DND-41 (cell line): ENCODE measurements at regions not wholly inside any gene's neighbourhood (a gene's known extent, or its start where the extent isn't known, plus 50 kb on each side); places are given as distances from the start of the nearest gene placed in this dataset.

ENCODE experiments used
- ATAC-seq: fragments of 200-7000 bp; cut with Tn5 transposase; 3 replicates; pipeline ENCODE4 v1.9.1; 2021; ENCODE audit warnings: low read depth; ENCODE audit not compliant: insufficient read depth
- DNase-seq: peaks from one replicate; pipeline ENCODE4 v3.0.0-alpha.2; 2020
- H2AFZ ChIP-seq: 2 replicates; pipeline ENCODE4 v1.6.0; 2012; ENCODE audit warnings: low read depth, low read length
- H3K27ac ChIP-seq: 2 replicates; pipeline ENCODE4 v1.5.1; 2012; ENCODE audit warnings: low read length, inconsistent platforms
- H3K27me3 ChIP-seq: fragments of 200-600 bp; sonication (generic); 2 replicates; pipeline ENCODE4 v1.6.0; 2012; ENCODE audit warnings: low read length, mild to moderate bottlenecking, inconsistent platforms; ENCODE audit not compliant: insufficient read depth, poor library complexity
- H3K36me3 ChIP-seq: 2 replicates; pipeline ENCODE4 v1.5.1; 2012; ENCODE audit warnings: low read length, inconsistent platforms; ENCODE audit not compliant: insufficient read depth
- H3K4me1 ChIP-seq: 2 replicates; pipeline ENCODE4 v1.5.1; 2012; ENCODE audit warnings: mild to moderate bottlenecking, low read length; ENCODE audit not compliant: insufficient read depth
- H3K4me2 ChIP-seq: 2 replicates; pipeline ENCODE4 v1.6.0; 2012; ENCODE audit warnings: mild to moderate bottlenecking, moderate library complexity, low read length, inconsistent platforms; ENCODE audit not compliant: insufficient read depth
- H3K4me3 ChIP-seq, 2 experiments: fragments of 200-600 bp in 1 of 2; shearing (Covaris generic) in 1 of 2; 2 replicates each; pipeline ENCODE4 v1.5.1; 2012 to 2016; ENCODE audit warnings: inconsistent platforms in 2 of 2, low read length in 2 of 2, mild to moderate bottlenecking in 2 of 2, low read depth in 1 of 2, moderate library complexity in 1 of 2
- H3K79me2 ChIP-seq: 2 replicates; pipeline ENCODE4 v1.6.0; 2012; ENCODE audit warnings: low read length, inconsistent platforms; ENCODE audit not compliant: insufficient read depth
- H3K9ac ChIP-seq: 2 replicates; pipeline ENCODE4 v1.6.0; 2012; ENCODE audit warnings: low read depth, mild to moderate bottlenecking, inconsistent platforms, low read length, moderate library complexity
- H3K9me3 ChIP-seq: 2 replicates; pipeline ENCODE4 v1.5.1; 2012; ENCODE audit warnings: low read length, moderate library complexity, mild to moderate bottlenecking, inconsistent platforms; ENCODE audit not compliant: insufficient read depth, severe bottlenecking
- H4K20me1 ChIP-seq: 2 replicates; pipeline ENCODE4 v1.6.0; 2012; ENCODE audit warnings: low read length; ENCODE audit not compliant: insufficient read depth
- CTCF ChIP-seq: IDR thresholded peaks from 2 replicates; pipeline ENCODE4 v1.5.1; 2012; ENCODE audit warnings: borderline replicate concordance, low read length, moderate library complexity, mild to moderate bottlenecking; ENCODE audit not compliant: poor library complexity, severe bottlenecking; ENCODE audit errors: extremely low read depth
- EZH2 ChIP-seq: IDR thresholded peaks from 3 replicates; pipeline ENCODE4 v1.6.1; 2012; ENCODE audit warnings: borderline replicate concordance, low read depth, mild to moderate bottlenecking, moderate library complexity, low read length, inconsistent platforms; ENCODE audit not compliant: severe bottlenecking

- Histone ChIP-seq H3K27ac (no peak overlapping the region), H3K27me3 (no peaks in the 10 kb centered on the region), H3K4me3 (no peak overlapping the region), H3K4me1 (no peaks in the 10 kb centered on the region), H3K79me2 (no peaks in the 10 kb centered on the region), H3K9me3 (no peaks in the 10 kb centered on the region), H4K20me1 (no peaks in the 10 kb centered on the region), H2AFZ (no peak overlapping the region), H3K36me3 (no peaks in the 10 kb centered on the region), H3K4me2 (no peak overlapping the region), H3K9ac (no peak overlapping the region)
- no peak for DNase-seq
- TF ChIP-seq EZH2 (no peak), CTCF (no peak)
- no peak for ATAC-seq
These were observed 872.4 kb upstream of the CXADR start for GRCh38 chr21:16640297-16641027.

GRCh38 chr21:16642353-16642752, 870.5 kb upstream of the CXADR start:
- Histone ChIP-seq H3K79me2 (no peaks in the 10 kb centered on the region), H3K9ac (no peak overlapping the region), H3K4me3 (no peak overlapping the region), H3K27me3 (no peaks in the 10 kb centered on the region), H3K9me3 (no peaks in the 10 kb centered on the region), H3K4me2 (no peak overlapping the region), H2AFZ (no peak overlapping the region), H3K27ac (no peak overlapping the region), H3K4me1 (no peaks in the 10 kb centered on the region), H3K36me3 (no peaks in the 10 kb centered on the region), H4K20me1 (no peaks in the 10 kb centered on the region)
- DNase-seq (no peak), ATAC-seq (no peak)
- no peak for TF ChIP-seq CTCF
- no peak for TF ChIP-seq EZH2

GRCh38 chr21:16644685-16645084, 868.2 kb upstream of the CXADR start:
- Histone ChIP-seq H3K9ac (no peak overlapping the region), H3K36me3 (no peaks in the 10 kb centered on the region), H3K4me3 (no peak overlapping the region), H3K27me3 (no peaks in the 10 kb centered on the region), H4K20me1 (no peaks in the 10 kb centered on the region), H3K4me1 (no peaks in the 10 kb centered on the region), H3K4me2 (no peak overlapping the region), H3K9me3 (no peaks in the 10 kb centered on the region), H3K27ac (no peak overlapping the region), H2AFZ (no peak overlapping the region), H3K79me2 (no peaks in the 10 kb centered on the region)
- ATAC-seq (no peak), DNase-seq (no peak)
- TF ChIP-seq EZH2 (no peak), CTCF (no peak)
